CD1c-positive myeloid dendritic cell (primary cell): ENCODE measurements at regions not wholly inside any gene's neighbourhood (a gene's known extent, or its start where the extent isn't known, plus 50 kb on each side); places are given as distances from the start of the nearest gene placed in this dataset.
"Not testable (repeated sequence)": the region's sequence is repeated elsewhere in the genome, so short reads cannot be mapped to it uniquely, and the experiment has no call there.

Source experiments
- DNase-seq: peaks from one replicate; pipeline ENCODE4 v3.0.0-alpha.2; 2016; ENCODE audit errors: extremely low spot score

GRCh38 chr3:153903430-153903829 is 217.8 kb upstream of the ARHGEF26 start:
- no peak for DNase-seq

DNA sequence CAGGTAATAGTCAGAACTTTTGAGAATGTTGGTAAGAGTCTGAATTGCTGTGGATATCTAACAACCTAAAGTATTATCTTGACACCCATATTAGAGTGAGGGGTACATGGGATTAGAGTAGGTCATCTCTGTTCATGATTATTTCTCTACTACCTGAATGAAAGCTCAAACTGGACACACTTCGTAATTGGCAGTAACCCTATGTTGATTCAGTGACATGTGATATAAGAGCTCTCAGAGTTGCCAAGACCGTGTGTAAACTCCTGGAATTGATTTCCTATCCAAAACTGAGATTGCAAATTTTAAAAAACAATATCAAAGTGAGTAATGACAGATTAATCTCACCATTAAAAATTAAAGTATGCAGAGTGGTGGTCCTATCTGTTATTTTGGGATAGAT is 214.8 kb upstream of the ARHGEF26 start:
- DNase-seq, result no peak

- DNase-seq, result no peak
These were observed 210.8 kb upstream of the ARHGEF26 start for GRCh38 chr3:153910387-153910786.

- no peak for DNase-seq
These were observed 210.1 kb upstream of the ARHGEF26 start for GRCh38 chr3:153911116-153911515.

DNA sequence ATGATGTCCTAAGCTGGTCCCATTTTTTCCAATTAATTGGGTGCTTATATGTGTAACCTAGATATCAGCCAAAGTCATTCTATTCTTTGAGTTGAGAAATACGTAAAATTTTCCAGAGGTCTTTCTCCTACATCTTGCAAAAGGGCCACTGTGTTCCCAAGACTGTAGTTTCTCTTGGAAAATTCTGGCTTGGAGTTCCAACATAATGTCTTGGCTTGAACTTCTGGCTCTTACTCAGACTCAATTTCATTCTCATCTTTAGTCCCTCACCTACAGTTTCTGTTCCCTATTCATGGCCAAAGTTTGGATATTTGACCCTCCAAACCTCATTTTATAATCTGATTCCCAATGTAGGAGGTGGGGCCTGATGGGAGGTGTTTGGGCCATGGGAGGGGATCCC is 201.4 kb upstream of the ARHGEF26 start:
- DNase-seq, result no peak

DNA sequence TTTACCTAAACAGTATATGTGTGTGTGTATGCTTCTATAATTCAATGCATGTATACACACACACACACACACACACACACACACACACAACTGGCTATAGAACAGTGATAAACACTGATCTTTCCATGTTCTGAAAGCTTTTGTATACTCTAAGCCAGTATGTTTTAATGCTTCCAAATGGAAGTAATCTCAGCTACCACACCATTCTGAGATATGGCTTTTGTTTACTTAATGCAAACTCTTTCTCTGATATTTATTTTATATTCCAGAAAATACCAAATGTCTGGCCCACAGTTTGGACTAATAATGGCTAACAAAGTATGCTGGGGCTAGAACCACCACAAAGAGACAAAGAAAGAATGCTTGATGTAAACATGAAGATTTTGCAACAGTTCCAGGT is 199.4 kb upstream of the ARHGEF26 start:
- no peak for DNase-seq

GRCh38 chr3:153925841-153926514 is 195.2 kb upstream of the ARHGEF26 start:
- no peak for DNase-seq

- DNase-seq, result no peak
These were observed 194.1 kb upstream of the ARHGEF26 start for GRCh38 chr3:153927107-153927506.

DNA sequence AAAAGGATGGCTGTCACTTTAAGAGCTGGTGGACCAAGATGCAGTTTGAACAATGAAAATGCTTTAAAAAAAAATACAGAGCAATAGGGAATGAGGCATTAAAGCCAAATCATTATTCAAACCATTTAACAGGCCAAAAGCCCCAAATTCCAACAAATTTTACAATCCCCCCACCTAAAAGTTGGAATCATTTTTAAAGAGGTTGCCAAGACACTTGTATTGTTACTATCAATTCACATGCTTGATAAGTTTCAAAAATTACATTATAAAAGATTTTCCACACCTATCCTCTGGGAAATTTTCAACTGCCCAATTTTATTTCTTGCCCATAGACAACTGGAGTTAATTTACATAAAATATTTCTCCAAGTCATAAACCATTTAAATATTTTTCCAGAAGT is 192.3 kb upstream of the ARHGEF26 start:
- no peak for DNase-seq

DNA sequence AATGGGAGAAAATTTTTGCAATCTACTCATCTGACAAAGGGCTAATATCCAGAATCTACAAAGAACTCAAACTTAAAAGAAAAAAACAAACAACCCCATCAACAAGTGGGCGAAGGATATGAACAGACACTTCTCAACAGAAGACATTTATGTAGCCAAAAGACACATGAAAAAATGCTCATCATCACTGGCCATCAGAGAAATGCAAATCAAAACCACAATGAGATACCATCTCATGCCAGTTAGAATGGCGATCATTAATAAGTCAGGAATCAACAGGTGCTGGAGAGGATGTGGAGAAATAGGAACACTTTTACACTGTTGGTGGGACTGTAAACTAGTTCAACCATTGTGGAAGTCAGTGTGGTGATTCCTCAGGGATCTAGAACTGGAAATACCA is 187.7 kb upstream of the ARHGEF26 start:
- DNase-seq, result not testable (repeated sequence)

- no peak for DNase-seq
These were observed 177.1 kb upstream of the ARHGEF26 start for GRCh38 chr3:153944084-153944483.

DNA sequence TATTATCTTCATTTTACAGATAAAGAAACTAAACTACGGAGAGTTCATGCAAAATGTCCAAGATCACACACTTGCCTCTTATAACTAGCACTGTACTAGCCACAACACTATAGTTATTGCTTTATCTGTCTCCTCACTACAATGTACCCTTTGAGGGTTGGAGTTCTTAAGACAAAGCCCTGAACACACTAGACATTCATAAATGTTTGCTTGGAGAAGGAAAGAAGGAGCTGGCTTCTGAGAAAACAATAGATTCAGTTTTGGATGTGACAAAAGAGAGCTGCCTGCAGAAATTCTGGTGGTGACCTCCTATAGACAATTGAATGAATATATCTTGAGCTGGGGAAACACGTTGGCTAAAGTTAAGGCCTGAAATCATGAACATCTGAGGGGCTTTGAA is 169.9 kb upstream of the ARHGEF26 start:
- no peak for DNase-seq

DNA sequence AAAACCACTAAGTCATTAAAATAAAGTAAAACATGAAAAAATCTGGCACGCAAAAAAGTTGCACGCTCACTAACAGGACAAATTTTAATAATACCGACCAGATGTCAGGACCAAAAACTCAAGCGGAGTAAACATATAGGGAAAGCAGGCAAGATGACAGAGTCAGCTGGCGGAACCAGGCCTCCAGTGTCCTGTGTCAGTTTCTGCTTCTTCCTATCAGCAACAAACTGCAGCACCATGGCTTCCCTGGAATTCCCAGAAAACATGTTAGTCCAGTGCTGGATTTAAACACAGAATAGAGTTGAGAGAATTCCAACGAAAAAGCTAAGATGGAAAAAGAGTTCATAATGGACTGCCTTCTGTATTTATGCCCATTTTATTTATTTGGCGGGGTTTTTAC is 169.1 kb upstream of the ARHGEF26 start:
- no peak for DNase-seq

- no peak for DNase-seq
These were observed 164.6 kb upstream of the ARHGEF26 start for GRCh38 chr3:153956613-153957012.

DNA sequence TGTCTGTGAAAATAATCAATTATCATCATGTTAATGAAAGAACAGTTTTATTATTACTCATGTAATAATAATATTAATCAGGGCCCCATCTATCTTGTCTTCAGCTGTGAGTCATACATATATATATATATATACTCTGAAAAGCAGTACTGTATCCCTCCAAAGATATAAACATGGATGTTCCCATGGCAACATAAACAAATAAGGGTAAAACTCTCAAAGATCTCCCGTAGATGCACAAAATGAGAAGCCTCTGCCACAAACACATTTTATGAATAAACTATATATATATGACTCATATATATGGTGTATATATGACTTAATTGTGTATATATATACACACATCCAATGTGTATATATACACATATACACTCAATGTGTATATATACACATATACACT is 163.8 kb upstream of the ARHGEF26 start:
- no peak for DNase-seq

- no peak for DNase-seq
These were observed 162.3 kb upstream of the ARHGEF26 start for GRCh38 chr3:153958635-153959595.

DNA sequence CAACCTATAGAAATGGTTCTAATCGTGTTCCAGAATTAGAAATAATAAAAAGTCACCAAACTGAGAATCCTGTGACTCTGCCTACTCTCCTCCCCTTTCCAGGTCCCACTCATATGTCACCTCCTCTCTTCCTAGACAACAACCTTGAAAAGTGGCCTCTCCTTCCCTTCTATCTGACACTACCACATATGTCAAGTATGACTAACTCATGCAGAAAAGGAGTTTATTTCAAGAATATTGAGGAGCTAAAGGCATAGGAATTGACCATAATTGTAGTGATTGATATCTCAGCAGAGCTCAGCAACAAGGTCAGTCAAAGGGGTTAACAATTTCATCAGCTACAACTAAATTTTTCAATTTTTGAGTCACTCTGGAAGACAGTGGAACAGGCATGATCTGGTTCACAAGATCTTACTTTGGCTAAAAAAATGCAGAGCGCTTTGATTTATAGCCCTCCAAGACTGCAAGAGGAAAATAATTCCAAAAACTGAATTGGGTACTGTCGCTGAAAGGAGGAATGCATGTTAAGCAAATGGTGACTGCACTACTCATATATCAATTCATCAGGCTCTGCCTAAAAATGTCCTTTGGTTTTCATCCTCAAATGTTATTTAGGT is 160.6 kb upstream of the ARHGEF26 start:
- DNase-seq, result no peak

DNA sequence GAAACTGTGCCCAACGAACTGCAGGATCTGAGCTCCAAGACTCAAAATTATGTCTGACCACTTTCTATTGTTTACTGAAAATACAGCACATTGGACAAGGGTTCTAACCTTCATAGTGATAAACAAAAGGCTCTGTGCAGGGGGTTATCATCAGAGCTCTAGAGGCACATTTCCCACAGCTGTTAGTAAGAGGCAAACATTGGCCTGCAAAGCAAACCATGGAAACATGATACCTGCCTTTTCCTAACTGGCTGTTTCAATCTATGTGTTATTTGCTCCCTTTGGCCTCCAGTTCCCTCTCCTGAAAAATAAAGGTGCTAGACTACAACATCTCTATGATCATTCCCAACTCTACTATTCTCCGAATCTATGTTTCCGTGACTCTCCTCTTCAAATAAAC is 159.7 kb upstream of the ARHGEF26 start:
- no peak for DNase-seq

- DNase-seq, result no peak
These were observed 158.2 kb upstream of the ARHGEF26 start for GRCh38 chr3:153963012-153963411.

- no peak for DNase-seq
These were observed 153.9 kb upstream of the ARHGEF26 start for GRCh38 chr3:153967260-153967659.

GRCh38 chr3:153970047-153970446 is 151.1 kb upstream of the ARHGEF26 start:
- no peak for DNase-seq

DNA sequence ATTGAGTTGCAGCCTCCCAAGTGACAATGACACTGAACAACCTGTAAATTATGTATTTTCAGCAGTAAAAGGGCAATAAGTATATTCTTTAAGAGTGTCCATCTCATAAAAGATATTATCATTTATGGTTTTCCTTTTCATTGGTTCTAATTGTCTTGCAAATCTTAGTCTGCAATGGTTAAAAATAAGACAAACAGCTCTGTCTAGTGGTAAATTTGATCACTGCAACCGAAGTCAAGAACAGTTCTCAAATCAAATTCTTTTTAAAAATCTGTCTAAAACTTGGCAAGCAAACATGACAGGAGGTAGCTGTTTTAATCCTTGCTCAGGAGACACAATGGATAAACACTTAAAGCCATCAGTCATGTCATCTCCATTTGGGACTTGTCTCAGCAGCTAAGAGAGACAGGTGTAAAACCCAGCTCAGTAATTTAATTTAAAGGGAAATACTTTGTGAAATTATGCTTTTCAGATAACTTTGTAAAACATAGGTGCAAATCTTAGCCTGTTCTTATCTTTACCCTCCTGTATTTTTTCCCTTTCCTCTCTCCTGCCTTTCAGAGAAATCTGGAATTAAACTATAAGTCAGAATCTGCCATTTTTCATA is 150.3 kb upstream of the ARHGEF26 start:
- no peak for DNase-seq
